GM21390 (cell line): ENCODE measurements at regions not wholly inside any gene's neighbourhood (a gene's known extent, or its start where the extent isn't known, plus 50 kb on each side); places are given as distances from the start of the nearest gene placed in this dataset.
"Not testable (repeated sequence)": the region's sequence is repeated elsewhere in the genome, so short reads cannot be mapped to it uniquely, and the experiment has no call there.

Experiments used
- ATAC-seq: cut with Tn5 transposase; IDR thresholded peaks from one replicate; pipeline ENCODE4 v1.9.1; 2021; ENCODE audit not compliant: unreplicated experiment

- ATAC-seq, result no peak
Observed at GRCh38 chr4:57199267-57199666, 89.1 kb upstream of the IGFBP7 start.

- no peak for ATAC-seq
Observed at GRCh38 chr4:57195622-57196021, 85.4 kb upstream of the IGFBP7 start.

- no peak for ATAC-seq
Observed at GRCh38 chr4:57194068-57194611, 84.0 kb upstream of the IGFBP7 start.

GRCh38 chr4:57193209-57193810 lies 83.1 kb upstream of the IGFBP7 start:
- ATAC-seq, result no peak

GRCh38 chr4:57191523-57192034 lies 81.4 kb upstream of the IGFBP7 start:
- ATAC-seq, result no peak

- no peak for ATAC-seq
Observed at GRCh38 chr4:57190601-57191481, 80.7 kb upstream of the IGFBP7 start.

DNA sequence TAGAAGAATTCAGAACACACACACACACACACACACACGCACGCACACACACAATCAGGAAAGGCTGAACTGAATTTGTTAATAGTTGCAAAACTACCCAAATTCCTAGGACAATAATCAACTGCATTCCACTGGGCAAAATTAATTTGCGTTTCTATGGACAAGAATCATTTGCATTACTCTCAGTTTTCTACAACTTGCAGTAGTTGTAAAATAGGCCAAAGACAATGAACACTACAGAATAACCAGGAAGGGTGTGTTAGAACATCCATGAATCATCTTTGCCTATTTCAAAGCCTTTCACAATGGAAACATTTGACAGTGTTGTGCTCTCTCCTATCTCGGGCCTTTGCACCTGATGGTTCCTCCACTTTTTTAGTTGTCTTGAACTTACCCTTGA lies 77.1 kb upstream of the IGFBP7 start:
- no peak for ATAC-seq

DNA sequence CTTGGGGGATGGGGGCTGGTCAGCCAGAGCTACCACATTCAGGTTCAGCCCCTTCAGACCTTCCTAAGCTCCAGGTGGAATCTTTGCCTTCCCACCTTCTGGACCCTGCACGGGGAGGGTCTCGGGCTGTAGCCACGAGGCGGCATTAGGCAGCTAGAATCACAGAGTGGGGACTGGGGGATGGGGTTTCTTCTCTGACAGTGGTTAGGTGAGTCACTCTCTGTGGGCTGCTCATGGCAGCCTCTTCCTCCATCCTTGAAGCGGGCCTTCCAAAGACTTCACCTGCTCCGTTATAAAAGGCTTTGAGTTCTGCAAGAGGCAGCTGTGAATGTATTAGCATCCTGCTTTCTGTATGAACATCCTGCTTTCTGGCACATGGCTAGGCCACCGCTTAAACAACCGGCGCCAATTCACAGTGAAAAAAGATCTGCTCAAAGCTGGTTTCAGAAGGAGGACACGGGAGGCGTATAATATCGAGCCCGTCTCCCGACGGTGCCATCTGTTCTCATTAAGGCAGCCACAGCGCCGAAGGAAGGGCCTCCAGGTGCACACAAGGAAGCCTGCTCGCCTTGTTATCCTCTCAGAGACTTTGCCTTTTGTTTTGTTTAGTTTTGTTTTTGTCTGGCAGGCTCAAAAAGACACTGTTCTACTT lies 74.3 kb upstream of the IGFBP7 start:
- ATAC-seq, result no peak

GRCh38 chr4:57182132-57182874 lies 72.1 kb upstream of the IGFBP7 start:
- no peak for ATAC-seq

DNA sequence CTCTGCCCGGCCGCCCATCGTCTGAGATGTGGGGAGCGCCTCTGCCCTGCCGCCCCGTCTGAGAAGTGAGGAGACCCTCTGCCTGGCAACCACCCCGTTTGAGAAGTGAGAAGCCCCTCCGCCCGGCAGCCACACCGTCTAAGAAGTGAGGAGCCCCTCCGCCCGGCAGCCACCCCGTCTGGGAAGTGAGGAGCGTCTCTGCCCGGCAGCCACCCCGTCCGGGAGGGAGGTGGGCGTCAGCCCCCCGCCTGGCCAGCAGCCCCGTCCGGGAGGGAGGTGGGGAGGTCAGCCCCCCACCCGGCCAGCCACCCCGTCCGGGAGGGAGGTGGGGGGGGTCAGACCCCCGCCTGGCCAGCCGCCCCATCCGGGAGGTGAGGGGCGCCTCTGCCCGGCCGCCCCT lies 63.0 kb upstream of the IGFBP7 start:
- not testable (repeated sequence) for ATAC-seq

GRCh38 chr4:57172065-57172464 lies 61.9 kb upstream of the IGFBP7 start:
- no peak for ATAC-seq

- no peak for ATAC-seq
Observed at GRCh38 chr4:57168982-57169381, 58.8 kb upstream of the IGFBP7 start.

DNA sequence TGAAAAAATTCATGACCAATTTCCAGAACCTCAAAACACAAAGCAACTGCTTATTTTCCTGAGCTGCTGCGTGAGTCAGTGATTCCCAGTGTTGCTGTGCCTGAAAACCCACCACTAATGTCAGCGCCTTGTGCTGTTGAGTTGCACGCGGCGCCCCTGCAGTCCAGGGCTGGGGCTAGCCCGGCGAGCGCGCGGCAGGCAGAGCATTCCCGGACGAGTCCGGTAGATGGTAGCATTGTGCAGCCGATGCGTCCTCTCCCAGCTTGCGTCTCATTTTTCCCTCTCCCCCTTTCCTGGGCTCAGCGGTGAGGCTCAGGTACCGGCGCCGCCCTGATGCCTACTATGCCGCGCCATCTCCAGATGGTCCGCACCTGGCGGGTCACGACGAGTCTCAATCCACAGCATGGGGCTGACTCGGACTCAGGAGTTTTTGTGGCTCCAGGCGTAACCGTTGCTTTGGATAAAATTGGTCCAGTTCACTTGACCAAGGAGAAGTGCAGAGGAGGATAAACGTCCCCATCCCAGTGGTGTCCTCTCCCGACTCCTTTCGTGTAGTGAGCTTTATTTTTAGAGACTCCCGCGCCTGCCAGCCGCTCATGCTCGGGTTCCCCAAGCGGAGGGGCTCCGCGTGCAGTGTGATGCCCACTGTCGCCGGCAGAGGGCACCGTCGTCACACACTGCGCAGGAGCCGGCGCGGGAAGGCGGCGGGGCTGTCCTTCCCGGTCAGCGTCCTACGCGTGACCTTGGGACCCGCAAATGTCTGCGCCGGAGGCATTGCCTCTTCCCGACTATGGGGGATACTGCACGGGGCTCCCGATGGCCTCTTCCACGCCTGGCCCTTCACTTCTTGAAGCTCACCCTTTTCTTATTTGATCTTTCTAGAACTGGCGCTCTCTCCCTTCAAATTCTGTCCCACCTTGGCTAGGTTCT lies 53.6 kb upstream of the IGFBP7 start:
- peak; percentile 99 for ATAC-seq

- no peak for ATAC-seq
Observed at GRCh38 chr4:57162499-57163019, 52.4 kb upstream of the IGFBP7 start.
